SK-N-SH (cell line): ENCODE measurements at regions not wholly inside any gene's neighbourhood (a gene's known extent, or its start where the extent isn't known, plus 50 kb on each side); places are given as distances from the start of the nearest gene placed in this dataset.

ENCODE experiments used
- CTCF ChIA-PET: fragments of 300-600, 350-600 bp; formaldehyde crosslinking; extraction: SDS; loops from one replicate; lab custom pipeline; 2021; lab: Yijun Ruan, JAX
- POLR2A ChIA-PET: fragments of 350-600 bp; sonication (Branson Sonifier 250); formaldehyde crosslinking; extraction: SDS; loops from one replicate; lab custom pipeline; 2020; ENCODE audit warnings: antibody characterized with exemption, inconsistent platforms; lab: Yijun Ruan, JAX
- DNase-seq: peaks from one replicate; pipeline ENCODE4 v3.0.0; 2012
- H2AFZ ChIP-seq: fragments of 200-600 bp; sonication (generic); 2 replicates; pipeline ENCODE4 v1.8.1; 2016; ENCODE audit warnings: antibody characterized with exemption, mild to moderate bottlenecking, low read depth
- H3F3A ChIP-seq: fragments of 200-600 bp; sonication (generic); replicated peaks from 2 replicates; pipeline ENCODE3; 2016; ENCODE audit warnings: antibody characterized with exemption, mild to moderate bottlenecking; ENCODE audit not compliant: insufficient read depth
- H3K27ac ChIP-seq, 2 experiments: fragments of 200-500 bp in 1 of 2; fragments of 200-600 bp in 1 of 2; sonication (Bioruptor generic) in 1 of 2; sonication (generic), shearing (Covaris generic) in 1 of 2; 2 replicates each; pipeline versions ENCODE4 v1.5.1 to v1.6.1; 2014 to 2016; ENCODE audit warnings: low read depth in 2 of 2, inconsistent platforms in 1 of 2, low read length in 1 of 2, mild to moderate bottlenecking in 1 of 2, mixed read lengths in 1 of 2
- H3K27me3 ChIP-seq: fragments of 200-600 bp; sonication (generic), shearing (Covaris generic); 2 replicates; pipeline ENCODE4 v1.6.1; 2016; ENCODE audit warnings: mixed run types; ENCODE audit not compliant: insufficient read depth
- H3K36me3 ChIP-seq, 2 experiments: fragments of 200-500 bp in 1 of 2; fragments of 200-600 bp in 1 of 2; sonication (Bioruptor generic) in 1 of 2; sonication (generic) in 1 of 2; replicated peaks in 1 of 2; 2 replicates each; pipeline versions ENCODE3 to v1.5.1; 2014 to 2016; ENCODE audit warnings: low read length in 1 of 2, mild to moderate bottlenecking in 1 of 2; ENCODE audit not compliant: insufficient read depth in 2 of 2, control insufficient read depth in 1 of 2
- H3K4me1 ChIP-seq, 2 experiments: fragments of 200-500 bp in 1 of 2; fragments of 200-600 bp in 1 of 2; sonication (Bioruptor generic) in 1 of 2; sonication (generic), shearing (Covaris generic) in 1 of 2; 2 replicates each; pipeline versions ENCODE4 v1.5.1 to v1.6.1; 2014 to 2016; ENCODE audit warnings: low read depth in 1 of 2, low read length in 1 of 2, mixed run types in 1 of 2; ENCODE audit not compliant: insufficient read depth in 2 of 2, control insufficient read depth in 1 of 2
- H3K4me2 ChIP-seq: fragments of 200-600 bp; sonication (generic), shearing (Covaris generic); 2 replicates; pipeline ENCODE4 v1.6.1; 2017; ENCODE audit warnings: mixed run types
- H3K4me3 ChIP-seq, 2 experiments: fragments of 200-500 bp in 1 of 2; fragments of 200-600 bp in 1 of 2; sonication (Bioruptor generic) in 1 of 2; sonication (generic), shearing (Covaris generic) in 1 of 2; 2 replicates each; pipeline versions ENCODE4 v1.5.1 to v1.8.1; 2014 to 2016; ENCODE audit warnings: low read depth in 2 of 2, inconsistent platforms in 1 of 2, low read length in 1 of 2, mild to moderate bottlenecking in 1 of 2, mixed read lengths in 1 of 2, moderate library complexity in 1 of 2
- H3K79me2 ChIP-seq: fragments of 200-600 bp; sonication (generic); 2 replicates; pipeline ENCODE4 v1.8.1; 2017; ENCODE audit warnings: mild to moderate bottlenecking; ENCODE audit not compliant: insufficient read depth
- H3K9ac ChIP-seq: fragments of 200-600 bp; sonication (generic); 2 replicates; pipeline ENCODE4 v1.6.1; 2017; ENCODE audit warnings: mixed run types
- H3K9me2 ChIP-seq: fragments of 200-600 bp; sonication (generic); 2 replicates; pipeline ENCODE4 v1.6.1; 2017; ENCODE audit warnings: mixed run types
- H3K9me3 ChIP-seq: fragments of 200-600 bp; sonication (generic); 2 replicates; pipeline ENCODE4 v1.6.1; 2017; ENCODE audit warnings: mixed run types, mild to moderate bottlenecking, moderate library complexity
- H4K20me1 ChIP-seq: fragments of 200-600 bp; sonication (generic); 2 replicates; pipeline ENCODE4 v1.6.1; 2017; ENCODE audit warnings: mild to moderate bottlenecking, mixed run types; ENCODE audit not compliant: insufficient read depth
- CHD2 ChIP-seq: fragments of 150-350 bp; IDR thresholded peaks from 2 replicates; pipeline ENCODE4 v1.6.1; 2018; ENCODE audit warnings: low read length; ENCODE audit not compliant: partially characterized antibody
- CTCF ChIP-seq: fragments of 200-600 bp; sonication (generic); IDR thresholded peaks from 2 replicates; pipeline ENCODE4 v1.6.1; 2017; ENCODE audit warnings: antibody characterized with exemption, mild to moderate bottlenecking, moderate library complexity
- EP300 ChIP-seq, 2 experiments: IDR thresholded peaks; 2 replicates each; pipeline versions ENCODE4 v1.4.0 to v1.6.1; 2012; ENCODE audit warnings: borderline replicate concordance in 1 of 2, low read depth in 1 of 2, low read length in 1 of 2
- FOSL2 ChIP-seq: IDR thresholded peaks from 2 replicates; pipeline ENCODE4 v1.4.0; 2012; ENCODE audit warnings: low read depth, mild to moderate bottlenecking, moderate library complexity, borderline replicate concordance
- MXI1 ChIP-seq: IDR thresholded peaks from 2 replicates; pipeline ENCODE4 v1.6.1; 2012; ENCODE audit warnings: mild to moderate bottlenecking, low read depth, low read length, improper control_type of control experiment
- POLR2AphosphoS5 ChIP-seq: IDR thresholded peaks from 2 replicates; pipeline ENCODE4 v1.6.1; 2012; ENCODE audit warnings: low read depth, low read length
- SIN3A ChIP-seq: IDR thresholded peaks from 2 replicates; pipeline ENCODE4 v1.6.1; 2012; ENCODE audit warnings: low read depth, mild to moderate bottlenecking, low read length, moderate library complexity, borderline replicate concordance
- ZBTB33 ChIP-seq: IDR thresholded peaks from 2 replicates; pipeline ENCODE4 v1.4.0; 2012; ENCODE audit warnings: low read depth, borderline replicate concordance
- WGBS: methylation state at CpG from one replicate; pipeline ENCODE4 v1.1.6; 2017; ENCODE audit warnings: low lambda C conversion rate; 5-methylcytosine and 5-hydroxymethylcytosine counted together

- WGBS: 66% methylated on average over 4 of the region's 4 CpGs
- POLR2A ChIA-PET: no interaction called here
These were observed 109.2 kb downstream of the FHDC1 start for GRCh38 chr4:153045111-153045982.

More at GRCh38 chr4:153045111-153045982, 109.2 kb downstream of the FHDC1 start:
- H3K27ac ChIP-seq: no peak overlapping the region
- TF ChIP-seq EP300 (IDR thresholded peaks at IDR 0.05; ENCODE audit: borderline replicate concordance in 1 of 2, low read depth in 1 of 2, low read length in 1 of 2): no peak
- no peak for TF ChIP-seq CTCF
- TF ChIP-seq FOSL2: no peak
- TF ChIP-seq POLR2AphosphoS5: no peak
- no peak for TF ChIP-seq MXI1
- no peak for TF ChIP-seq CHD2
- TF ChIP-seq SIN3A: no peak
- TF ChIP-seq ZBTB33: no peak
- CTCF ChIA-PET: interaction anchor here (1.4 kb wide), 1 partner anchor 36 kb away, joined by 3 read pairs; no protein-coding TSS in a partner anchor
- H3K36me3 ChIP-seq: no peaks in the 10 kb centered on the region
- DNase-seq: no peak
- no peak overlapping the region for H2AFZ ChIP-seq
- H3K4me2 ChIP-seq: no peak overlapping the region
- H3K9me2 ChIP-seq: no peaks in the 10 kb centered on the region
- H3K9me3 ChIP-seq: no peaks in the 10 kb centered on the region
- no peak overlapping the region for H3K4me3 ChIP-seq
- H3F3A ChIP-seq: no peaks in the 10 kb centered on the region
- no peaks in the 10 kb centered on the region for H3K27me3 ChIP-seq
- H3K9ac ChIP-seq: no peak overlapping the region
- H3K4me1 ChIP-seq: no peaks in the 10 kb centered on the region
- H3K79me2 ChIP-seq: no peaks in the 10 kb centered on the region
- no peaks in the 10 kb centered on the region for H4K20me1 ChIP-seq
